ENCODE measurements at regions not wholly inside any gene's neighbourhood (a gene's known extent, or its start where the extent isn't known, plus 50 kb on each side); places are given as distances from the start of the nearest gene placed in this dataset.

DNA sequence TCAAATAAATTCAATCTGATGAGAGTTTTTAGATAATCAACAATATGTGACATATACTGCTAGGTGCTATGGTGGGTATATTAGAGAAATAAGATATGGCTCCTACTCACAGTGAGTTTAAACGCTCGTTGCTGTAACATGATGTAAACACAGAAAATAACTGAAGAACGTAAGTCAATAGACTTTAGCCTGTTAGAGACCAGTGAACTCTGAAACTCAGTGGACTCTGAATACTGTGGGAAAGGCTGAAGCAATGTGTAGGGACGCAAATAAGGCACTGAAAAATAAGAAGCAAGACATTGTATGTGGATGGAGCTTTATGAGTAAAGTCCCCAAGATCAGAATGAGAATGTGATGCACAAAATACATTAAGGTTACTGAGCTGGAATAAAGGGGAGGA, 431.6 kb downstream of the TFAP2B start:
- no peak for DNase-seq (ENCODE audit: low read depth)

DNA sequence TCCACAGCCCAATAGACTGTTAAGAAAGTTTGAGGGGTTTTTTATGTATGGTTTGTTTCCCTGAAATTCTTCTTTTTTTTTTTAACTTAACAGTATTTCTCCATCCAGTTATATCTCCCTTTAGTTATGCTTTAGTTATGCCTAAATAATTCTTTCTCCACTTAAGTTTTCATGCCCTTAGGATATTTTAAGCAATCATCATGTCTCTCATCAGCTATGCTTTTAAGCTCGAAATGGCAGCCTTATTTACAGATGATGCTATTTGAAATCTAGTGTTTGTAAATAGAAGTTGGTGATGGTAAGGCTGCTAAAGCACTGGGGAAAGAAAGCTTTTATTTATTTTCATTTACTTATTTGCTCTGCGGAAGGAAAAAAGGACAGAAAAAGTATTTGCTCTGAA, 439.3 kb downstream of the TFAP2B start:
- no peak for DNase-seq (ENCODE audit: low read depth)

DNA sequence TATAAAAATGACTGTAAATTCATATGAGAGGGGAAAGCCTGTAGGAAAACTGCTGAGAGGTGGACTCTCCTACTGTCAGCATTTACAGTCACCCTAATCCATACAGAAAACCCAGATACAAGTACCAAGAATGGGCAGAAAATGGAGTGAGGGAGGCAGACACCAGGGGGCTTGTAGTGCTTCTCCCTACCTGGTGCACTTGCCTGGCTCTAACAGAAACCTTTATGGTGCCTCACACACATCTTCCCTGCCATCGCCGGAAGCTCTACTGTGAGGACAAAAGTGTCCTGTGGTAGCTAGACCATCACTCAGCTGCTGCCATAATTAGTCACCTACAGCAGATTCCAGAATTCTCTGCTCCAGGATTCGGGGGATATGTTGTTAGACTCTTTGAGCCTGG, 441.3 kb downstream of the TFAP2B start:
- DNase-seq (ENCODE audit: low read depth): no peak

DNA sequence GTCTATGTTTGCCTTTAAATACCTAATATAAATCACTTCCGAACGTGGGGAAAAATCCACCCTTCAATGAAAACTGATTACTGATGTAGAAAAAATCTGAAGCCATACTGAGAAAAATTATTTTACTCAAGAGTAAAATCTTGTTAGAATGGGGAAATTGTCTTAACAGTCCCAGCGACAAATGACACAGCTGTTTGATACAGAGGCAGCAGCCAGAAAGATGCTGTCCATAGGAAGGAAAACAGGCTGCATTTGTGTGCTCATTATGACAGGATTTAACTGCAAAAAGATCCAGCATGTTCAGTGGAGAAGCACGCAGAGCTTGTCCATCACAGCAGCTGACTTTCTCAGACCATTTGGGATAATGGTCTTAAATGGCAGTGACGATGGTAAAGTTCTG, 443.0 kb downstream of the TFAP2B start:
- no peak for DNase-seq (ENCODE audit: low read depth)

DNA sequence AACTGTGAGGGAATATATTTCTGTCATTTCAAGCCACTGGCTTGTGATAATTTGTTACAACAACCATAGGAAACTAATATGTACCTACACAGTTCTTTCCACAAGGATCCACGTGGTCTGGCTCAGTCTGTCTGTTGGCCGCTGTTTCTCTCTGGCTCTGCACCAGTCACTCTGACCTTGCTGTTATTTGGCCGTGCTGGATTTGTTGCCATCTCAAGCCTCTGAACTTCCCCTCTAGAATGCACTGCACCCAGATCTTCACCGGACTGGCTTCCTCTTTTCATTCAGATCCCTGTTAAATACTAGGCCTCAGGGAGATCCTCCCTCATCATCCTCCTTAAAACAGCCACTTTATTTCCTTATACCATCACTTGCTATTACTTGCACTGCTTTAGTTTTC, 446.8 kb downstream of the TFAP2B start:
- DNase-seq (ENCODE audit: low read depth): no peak

DNA sequence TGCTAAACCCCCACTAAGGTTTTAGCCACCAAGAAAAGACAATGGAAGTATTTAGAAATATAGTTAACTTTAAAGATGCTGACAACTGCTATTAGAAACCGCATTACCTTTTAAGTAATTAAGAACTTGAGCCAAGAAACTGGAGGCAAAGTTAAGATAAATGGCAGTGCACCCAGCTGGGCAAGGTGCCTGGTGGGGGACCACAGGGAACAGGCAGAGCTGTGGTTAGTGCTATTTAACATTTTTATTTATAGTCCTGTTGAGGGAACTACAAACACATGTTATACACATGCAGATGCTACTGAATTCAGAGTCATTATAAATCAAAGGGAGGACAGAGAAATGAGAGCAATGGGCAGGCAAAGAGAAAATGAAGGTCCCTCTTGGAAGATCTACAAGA, 447.9 kb downstream of the TFAP2B start:
- DNase-seq (ENCODE audit: low read depth): no peak

DNA sequence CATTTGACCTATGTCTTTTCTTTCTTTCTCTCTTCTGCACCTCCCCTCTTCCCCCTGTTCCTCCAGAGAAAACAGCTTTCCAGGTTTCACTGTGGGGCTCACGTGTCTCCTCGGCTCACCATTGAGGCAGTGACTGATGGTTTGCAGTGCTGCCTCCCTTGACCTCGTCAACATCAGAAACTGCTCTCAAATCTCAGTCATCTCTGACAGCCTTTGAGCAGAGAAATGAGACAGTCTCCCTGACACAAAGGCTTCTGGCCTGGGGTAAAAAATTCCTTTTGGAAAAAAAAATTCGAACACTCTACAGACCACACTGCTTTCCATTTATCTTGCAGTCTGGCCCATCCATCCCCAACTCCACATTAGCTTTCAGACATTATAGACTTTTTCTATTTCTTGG, 450.0 kb downstream of the TFAP2B start:
- no peak for DNase-seq (ENCODE audit: low read depth)

DNA sequence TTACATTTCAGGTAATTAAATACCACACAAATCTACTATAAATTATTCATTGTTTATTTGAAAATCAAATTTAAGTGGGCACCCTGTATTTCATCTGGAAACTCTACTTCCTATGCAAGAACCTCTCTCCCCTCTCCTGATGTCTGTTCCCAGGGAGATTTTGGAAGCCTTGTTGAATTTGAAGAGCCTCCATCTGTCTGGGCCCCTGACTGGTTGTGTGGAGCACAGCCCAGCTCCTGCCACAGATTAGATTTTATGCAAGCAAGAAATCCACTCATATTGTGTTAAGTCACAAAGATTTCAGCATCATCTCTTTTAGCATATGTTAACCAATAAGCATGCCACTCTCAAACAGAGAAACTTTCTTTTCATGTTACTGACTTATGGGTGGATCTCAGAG, 451.2 kb downstream of the TFAP2B start:
- DNase-seq (ENCODE audit: low read depth): no peak

DNA sequence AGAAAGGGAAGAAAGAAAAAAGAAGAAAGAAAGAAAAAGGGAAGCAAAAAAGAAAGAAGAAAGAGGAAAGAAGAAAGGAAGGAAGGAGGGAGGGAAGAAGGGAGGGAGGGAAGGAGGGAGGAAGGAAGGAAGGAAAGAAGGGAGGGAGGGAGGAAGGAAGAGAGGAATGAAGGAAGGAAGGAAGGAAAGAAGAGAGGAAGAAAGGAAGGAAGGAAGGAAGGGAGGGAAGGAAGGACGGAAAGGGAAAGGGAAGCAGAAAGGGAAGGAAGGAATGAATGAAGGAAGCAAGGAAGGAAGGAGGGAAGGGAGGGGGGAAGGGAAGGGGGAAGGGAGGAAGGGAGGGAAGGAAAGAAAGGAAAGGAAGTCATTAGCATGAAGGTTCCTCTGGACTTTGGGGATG, 452.9 kb downstream of the TFAP2B start:
- no peak for DNase-seq (ENCODE audit: low read depth)

DNA sequence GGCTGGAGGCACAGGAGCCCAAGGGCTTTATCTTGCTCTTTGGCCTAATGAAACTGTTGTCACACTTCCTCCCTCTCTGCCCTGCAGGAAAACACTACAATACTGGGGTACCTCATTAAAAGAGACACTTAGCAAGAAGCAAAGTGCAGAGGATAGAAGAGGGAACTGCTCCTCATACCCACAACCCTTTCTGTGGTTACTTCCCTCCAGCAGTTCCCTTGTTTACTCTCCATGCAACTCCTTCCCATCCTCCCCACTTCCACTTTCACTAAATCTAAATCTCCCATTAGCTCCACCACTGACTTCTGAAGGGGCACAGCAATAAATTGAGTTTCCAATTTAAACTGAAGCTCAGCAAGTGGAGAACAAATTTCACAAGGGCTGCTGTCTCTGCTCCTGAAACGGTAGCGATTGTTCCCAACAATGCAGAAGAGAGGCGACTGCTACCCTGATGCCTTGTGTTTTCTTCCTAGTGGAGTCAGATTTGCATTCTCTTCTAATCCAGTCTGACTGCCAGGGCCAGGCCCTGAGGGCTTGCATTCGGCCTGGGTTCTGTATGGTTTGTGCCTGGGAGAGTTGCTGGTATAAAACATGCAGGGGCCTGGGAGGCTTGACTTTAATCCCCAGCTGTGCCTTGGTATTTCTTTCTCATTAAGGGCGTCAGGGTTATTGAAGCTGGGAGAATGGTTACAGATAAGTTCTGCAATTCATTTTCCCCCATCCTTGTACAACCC, 454.7 kb downstream of the TFAP2B start:
- DNase-seq (ENCODE audit: low read depth): no peak

DNA sequence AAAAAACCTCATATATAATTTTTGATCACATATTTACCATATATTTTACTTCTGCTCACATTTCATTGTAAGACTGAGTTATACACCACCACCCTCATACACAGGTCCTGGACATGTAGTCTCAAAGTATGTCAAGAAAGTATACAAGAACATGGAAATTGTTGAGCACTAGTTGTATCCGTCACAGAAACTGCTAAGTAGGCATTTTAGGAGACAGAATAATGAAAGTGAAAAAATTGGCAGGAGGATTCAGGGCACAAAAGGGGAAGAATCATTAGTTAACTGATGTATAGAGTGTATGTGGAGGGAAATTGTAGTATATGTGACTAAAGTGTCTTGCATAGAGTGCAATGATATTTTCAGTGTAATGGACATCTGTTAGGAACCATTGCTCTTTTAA, 458.8 kb downstream of the TFAP2B start:
- no peak for DNase-seq (ENCODE audit: low read depth)

DNA sequence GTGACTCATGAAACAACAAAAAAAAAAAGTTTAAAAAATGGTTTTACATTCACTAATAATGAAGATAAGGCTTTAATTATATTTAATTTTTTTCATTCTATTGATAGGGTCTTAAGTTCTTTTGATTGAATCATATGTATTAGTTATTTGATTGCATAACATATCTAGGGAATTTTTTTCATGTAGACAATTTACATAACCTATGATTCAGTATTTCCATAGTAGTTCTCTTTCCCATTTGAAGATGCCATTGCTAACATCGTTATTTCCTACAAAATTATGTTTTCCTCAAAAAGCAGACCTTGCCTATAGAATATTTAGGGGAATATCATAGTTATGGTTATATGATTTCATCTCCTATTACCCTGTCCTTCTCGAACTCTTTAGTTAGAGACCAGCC, 463.4 kb downstream of the TFAP2B start:
- no peak for DNase-seq (ENCODE audit: low read depth)

DNA sequence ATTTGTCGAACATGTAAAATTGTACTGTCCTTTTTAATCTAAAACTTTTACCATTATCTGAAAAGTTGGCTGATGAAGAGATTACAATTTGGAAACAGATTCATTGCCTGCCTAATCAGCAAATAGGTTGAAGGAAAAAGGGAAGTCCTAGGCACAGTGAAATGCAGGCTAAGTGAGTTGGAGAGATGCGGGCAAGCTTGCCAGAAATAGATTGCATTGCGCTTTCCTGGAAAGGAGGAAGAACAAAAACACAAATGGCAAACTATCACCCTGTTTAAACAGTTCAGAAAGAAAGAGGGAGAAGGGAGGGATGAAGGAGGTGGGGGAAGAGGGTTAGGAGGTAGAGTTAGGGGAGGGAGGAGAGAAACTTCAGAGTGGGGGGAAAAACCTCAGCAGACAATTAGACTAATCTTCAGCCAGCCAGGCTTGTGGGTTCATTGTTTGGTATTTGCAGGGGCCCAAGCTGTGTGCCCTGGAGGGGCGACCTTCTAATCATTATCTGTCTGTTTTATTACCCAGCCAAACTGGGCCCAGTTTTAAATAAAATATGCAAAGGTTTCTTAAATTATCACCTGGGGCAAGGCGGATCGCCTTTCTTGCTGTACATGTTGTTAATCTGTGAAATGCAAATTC, 465.2 kb downstream of the TFAP2B start:
- DNase-seq (ENCODE audit: low read depth): no peak

DNA sequence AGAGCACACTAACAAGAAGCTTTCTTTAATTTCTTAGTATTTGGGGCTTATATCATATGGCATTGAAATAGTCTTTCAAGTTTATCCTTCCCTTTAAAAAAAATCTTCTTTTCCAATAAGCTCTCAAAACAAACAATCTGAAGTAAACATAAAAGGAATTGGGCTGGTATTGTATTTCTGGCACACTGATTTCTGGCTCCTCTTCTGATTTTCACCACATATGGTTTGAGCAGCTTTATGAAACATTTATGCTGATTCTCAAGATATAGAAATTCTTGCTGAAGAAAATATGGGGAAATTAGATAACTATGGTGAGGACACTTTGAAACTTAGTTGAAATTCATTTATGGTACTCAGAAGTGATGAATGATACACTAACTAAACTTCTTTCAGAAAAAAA, 467.2 kb downstream of the TFAP2B start:
- DNase-seq (ENCODE audit: low read depth): no peak

DNA sequence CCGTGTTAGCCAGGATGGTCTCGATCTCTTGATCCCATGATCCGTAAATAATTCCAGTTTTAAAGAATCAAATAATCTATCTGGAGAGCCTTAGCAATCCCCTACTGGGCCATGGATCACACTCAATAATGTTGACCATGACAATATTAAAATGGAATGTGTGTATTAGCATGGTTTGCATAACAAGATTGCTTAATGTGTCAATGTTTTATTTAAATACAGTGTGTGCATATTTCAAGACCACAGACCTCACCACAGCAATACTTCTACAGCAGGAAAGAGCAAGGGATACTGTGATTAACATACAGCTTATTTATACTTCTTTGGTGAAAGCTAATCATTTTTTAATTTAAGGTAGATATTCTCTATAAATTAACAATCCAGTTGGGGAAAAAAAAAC, 470.4 kb downstream of the TFAP2B start:
- DNase-seq (ENCODE audit: low read depth): peak; percentile 92

DNA sequence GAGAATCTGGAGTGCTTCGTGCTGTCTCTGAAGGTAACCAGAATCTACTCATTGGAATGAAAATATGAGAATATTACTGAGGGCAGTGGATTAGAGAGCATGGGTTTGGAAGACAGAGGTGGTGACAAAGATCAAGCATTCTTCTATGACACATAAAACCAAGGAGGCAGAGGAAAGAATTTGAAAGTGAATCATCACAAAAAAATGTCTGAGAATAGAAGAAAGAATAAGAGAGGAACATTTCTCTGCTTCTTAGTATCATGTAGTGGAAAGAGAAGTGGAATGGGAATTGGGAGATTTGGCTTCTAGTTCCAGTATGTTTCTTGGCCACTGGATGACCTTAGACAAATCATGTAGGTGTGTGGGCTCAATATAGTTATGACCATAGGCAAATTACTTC, 474.0 kb downstream of the TFAP2B start:
- peak; percentile 77 for DNase-seq (ENCODE audit: low read depth)

DNA sequence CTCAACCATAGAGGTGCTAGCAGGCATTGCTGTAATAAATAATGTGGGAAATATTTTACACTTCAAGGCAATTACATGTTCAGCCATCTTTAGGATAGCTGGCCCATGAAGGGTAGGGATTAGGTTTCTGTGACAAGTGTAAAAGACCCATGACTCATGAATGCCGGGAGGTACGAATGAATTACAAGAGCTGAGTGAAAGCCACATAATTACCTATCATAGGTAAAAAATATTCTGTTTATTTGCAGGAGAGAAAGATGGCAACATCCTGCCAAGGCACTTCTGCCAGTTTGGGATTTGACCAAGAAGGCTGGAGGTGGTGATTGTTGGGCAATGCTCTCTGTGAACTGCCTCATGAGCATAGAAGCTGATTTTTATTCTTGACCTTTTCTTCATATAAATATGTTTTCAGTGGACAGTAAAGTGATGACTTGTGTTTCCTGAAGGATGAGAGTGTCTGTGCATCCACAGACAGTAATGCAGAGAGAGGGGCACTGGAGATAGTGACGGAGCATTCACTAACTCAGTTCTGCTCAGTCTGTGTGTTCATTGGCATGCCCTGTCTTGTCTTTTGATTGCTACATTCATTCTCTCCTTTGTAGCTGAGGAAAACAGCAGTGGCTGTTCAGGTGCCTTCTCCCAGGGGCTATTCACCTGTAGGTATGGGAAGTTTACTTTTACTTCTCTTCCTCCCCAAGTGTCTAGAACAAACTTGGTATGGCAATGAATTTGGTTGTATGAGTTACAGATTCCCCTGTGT, 481.1 kb downstream of the TFAP2B start:
- no peak for DNase-seq (ENCODE audit: low read depth)

DNA sequence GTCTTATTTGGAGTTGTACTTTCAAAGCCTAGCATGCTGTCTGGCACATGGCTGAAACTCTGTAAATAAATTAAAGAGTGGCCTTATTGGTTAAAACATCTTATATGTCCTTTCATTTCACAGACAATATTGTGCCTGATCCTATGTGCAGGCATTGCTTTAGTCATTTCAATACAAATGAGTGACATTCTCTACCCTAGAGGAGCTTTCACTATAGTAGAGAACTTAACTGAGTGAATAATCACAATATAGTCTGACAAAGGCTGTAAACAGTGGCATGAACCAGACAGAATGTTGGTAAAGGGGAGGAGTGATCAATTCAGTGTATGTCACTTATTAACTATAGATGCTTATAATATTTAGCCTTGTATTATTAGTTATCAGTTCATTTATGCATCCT, 481.8 kb downstream of the TFAP2B start:
- no peak for DNase-seq (ENCODE audit: low read depth)

DNA sequence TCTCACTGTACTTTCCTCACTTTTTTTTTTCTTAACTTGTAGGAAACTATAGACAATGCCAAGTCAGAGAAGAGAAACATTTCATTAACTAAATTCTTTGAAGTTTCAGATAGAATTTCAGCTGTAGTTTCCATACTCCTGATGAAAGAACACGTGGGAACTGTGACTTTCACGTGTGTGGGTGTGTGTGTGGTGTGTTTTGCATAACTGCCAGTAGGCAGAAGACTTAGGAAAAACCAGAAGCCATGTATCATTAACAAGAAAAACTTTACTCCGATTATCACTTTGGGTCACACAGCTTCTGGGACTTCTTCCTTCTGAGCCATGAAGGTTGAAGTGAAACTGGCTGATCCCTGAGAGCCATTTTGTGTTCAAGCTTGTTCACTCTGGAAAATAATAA, 483.3 kb downstream of the TFAP2B start:
- DNase-seq (ENCODE audit: low read depth): no peak

DNA sequence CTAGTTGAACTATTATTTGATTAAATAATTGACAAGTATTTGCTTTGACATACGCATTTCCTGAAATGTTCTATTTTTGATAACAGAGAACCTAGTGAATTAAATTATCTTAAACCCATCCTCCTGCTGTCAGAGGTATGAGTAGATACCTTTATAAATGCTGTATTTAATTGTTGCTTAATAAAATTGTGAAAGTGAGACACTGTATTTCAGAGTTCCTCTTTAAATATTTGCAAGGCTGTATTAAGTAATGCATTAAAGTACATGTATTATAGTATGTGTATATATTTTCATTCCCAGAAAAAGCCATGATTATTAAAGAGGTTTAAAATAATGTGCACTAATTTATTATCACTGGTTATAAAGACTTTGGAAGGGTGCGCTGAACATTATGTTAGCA, 483.8 kb downstream of the TFAP2B start:
- DNase-seq (ENCODE audit: low read depth): no peak

DNA sequence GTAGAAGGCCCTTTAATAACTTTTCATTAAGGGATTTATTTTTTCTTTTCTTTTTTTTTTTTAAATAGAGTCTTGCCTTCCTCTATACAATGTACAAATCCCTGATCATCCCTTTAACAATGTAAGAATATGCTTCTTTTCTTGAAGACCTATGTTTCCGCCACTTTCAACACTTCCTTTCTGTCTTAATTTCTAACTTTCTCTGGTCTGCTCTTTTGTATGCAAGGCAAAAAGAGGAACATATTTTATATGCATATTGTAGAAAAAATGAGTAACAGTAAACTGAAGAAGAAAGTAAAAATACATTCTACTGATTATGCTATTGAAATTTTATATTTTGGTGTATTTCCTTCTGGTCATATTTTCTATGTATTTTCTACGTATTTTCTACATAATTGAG, 484.7 kb downstream of the TFAP2B start:
- no peak for DNase-seq (ENCODE audit: low read depth)

DNA sequence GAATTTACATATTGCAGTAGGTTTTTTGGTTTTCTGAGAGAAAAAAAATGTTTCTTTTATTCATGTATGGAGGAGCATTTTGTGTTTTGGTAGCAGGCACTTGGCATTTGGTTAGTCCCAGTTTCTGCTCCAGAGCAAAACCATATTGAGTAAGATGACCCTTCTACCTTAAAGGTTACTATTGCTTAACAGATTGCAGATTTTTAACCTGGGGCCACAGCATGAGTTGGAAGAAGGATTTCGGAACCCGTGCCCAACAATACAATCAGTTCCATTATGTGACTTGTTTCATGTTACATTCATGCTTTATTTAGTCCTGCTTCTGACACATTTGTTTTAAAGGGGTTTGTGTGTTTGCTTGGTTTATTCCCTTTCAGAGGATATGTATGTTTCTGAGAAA, 496.3 kb downstream of the TFAP2B start:
- DNase-seq (ENCODE audit: low read depth): no peak

DNA sequence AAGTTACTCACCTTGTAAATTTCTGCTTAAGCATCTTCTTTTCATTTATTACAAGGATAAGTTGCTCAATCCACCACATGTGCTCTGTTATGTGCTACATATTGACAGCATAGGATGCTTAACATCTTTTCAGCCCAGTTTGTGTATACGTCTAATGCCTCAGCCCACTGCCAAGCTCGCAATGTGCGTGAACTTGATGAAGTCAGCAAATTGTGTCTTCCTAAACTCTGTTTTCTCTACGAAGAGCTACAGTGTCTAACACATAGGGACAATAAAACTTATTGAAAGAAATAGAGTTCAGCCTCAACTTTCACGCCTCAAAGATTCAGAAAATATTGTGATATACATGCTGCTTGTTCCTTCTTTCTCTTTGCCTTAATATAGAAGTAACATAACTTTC, 500.0 kb downstream of the TFAP2B start:
- no peak for DNase-seq (ENCODE audit: low read depth)
